Neural cell (in vitro differentiated cells): ENCODE measurements at regions not wholly inside any gene's neighbourhood (a gene's known extent, or its start where the extent isn't known, plus 50 kb on each side); places are given as distances from the start of the nearest gene placed in this dataset.

Experiments
- H2AFZ ChIP-seq: fragments of 200-600, 300-800 bp; sonication (generic), shearing (Covaris generic); 2 replicates; pipeline ENCODE4 v1.6.0; 2014; ENCODE audit warnings: low read depth, mild to moderate bottlenecking, antibody characterized with exemption, low read length, moderate library complexity
- H3F3A ChIP-seq: fragments of 200-600 bp; shearing (Covaris generic); 2 replicates; pipeline ENCODE4 v1.6.1; 2016; ENCODE audit warnings: mild to moderate bottlenecking, moderate library complexity, mixed read lengths, antibody characterized with exemption, low read length; ENCODE audit not compliant: insufficient read depth, poor library complexity, severe bottlenecking
- H3K27ac ChIP-seq: fragments of 200-600, 300-800 bp; sonication (generic), shearing (Covaris generic); 2 replicates; pipeline ENCODE4 v1.5.1; 2014; ENCODE audit warnings: mild to moderate bottlenecking, low read length, moderate library complexity
- H3K27me3 ChIP-seq: fragments of 300-800, 200-600 bp; sonication (generic), shearing (Covaris generic); 2 replicates; pipeline ENCODE4 v1.6.0; 2014; ENCODE audit warnings: mild to moderate bottlenecking, low read depth, low read length, moderate library complexity; ENCODE audit not compliant: insufficient read depth
- H3K36me3 ChIP-seq: fragments of 300-800, 200-600 bp; sonication (generic), shearing (Covaris generic); 2 replicates; pipeline ENCODE4 v1.5.1; 2014; ENCODE audit warnings: mild to moderate bottlenecking, antibody characterized with exemption, low read length, moderate library complexity; ENCODE audit not compliant: insufficient read depth
- H3K4me2 ChIP-seq: fragments of 300-800, 200-600 bp; sonication (generic), shearing (Covaris generic); 2 replicates; pipeline ENCODE4 v1.6.0; 2014; ENCODE audit warnings: mild to moderate bottlenecking, low read length
- H3K4me3 ChIP-seq: fragments of 300-800, 200-600 bp; sonication (generic), shearing (Covaris generic); 2 replicates; pipeline ENCODE4 v1.5.1; 2014; ENCODE audit warnings: mild to moderate bottlenecking, low read length, moderate library complexity
- H3K79me2 ChIP-seq: fragments of 200-600 bp; shearing (Covaris generic); replicated peaks from 2 replicates; pipeline ENCODE4 v1.6.0; 2014; ENCODE audit warnings: mild to moderate bottlenecking, low read length, moderate library complexity; ENCODE audit not compliant: insufficient read depth
- H3K9ac ChIP-seq: fragments of 300-800, 200-600 bp; sonication (generic), shearing (Covaris generic); 2 replicates; pipeline ENCODE4 v1.6.1; 2016; ENCODE audit warnings: mild to moderate bottlenecking, low read length, mixed read lengths
- H3K9me2 ChIP-seq: fragments of 200-600 bp; shearing (Covaris generic); 2 replicates; pipeline ENCODE4 v1.6.1; 2016; ENCODE audit warnings: mild to moderate bottlenecking, low read length, mixed read lengths; ENCODE audit not compliant: insufficient read depth
- H3K9me3 ChIP-seq: fragments of 200-600, 300-800 bp; sonication (generic), shearing (Covaris generic); 2 replicates; pipeline ENCODE4 v1.6.1; 2016; ENCODE audit warnings: mild to moderate bottlenecking, mixed run types, low read length, moderate library complexity, mixed read lengths
- H4K20me1 ChIP-seq: fragments of 200-600 bp; shearing (Covaris generic); 2 replicates; pipeline ENCODE4 v1.6.1; 2016; ENCODE audit warnings: mild to moderate bottlenecking, mixed run types; ENCODE audit not compliant: insufficient read depth
- CTCF ChIP-seq: fragments of 450-650 bp; IDR thresholded peaks from 2 replicates; pipeline ENCODE4 v1.5.1; 2014; ENCODE audit warnings: antibody characterized with exemption, mild to moderate bottlenecking, moderate library complexity; ENCODE audit not compliant: poor library complexity, severe bottlenecking
- EP300 ChIP-seq: fragments of 450-650 bp; conservative IDR thresholded peaks from 2 replicates; pipeline ENCODE4 v1.6.1; 2014; ENCODE audit warnings: antibody characterized with exemption, mild to moderate bottlenecking, moderate library complexity; ENCODE audit not compliant: poor library complexity, severe bottlenecking
- EZH2 ChIP-seq: fragments of 200-600, 300-800 bp; shearing (Covaris generic), sonication (generic); IDR thresholded peaks from 2 replicates; pipeline ENCODE4 v1.6.1; 2014; ENCODE audit warnings: antibody characterized with exemption, low read length, borderline replicate concordance, mild to moderate bottlenecking; ENCODE audit not compliant: insufficient read depth, poor library complexity, severe bottlenecking
- MXI1 ChIP-seq: fragments of 450-650 bp; conservative IDR thresholded peaks from 2 replicates; pipeline ENCODE4 v1.6.1; 2014; ENCODE audit warnings: antibody characterized with exemption, mild to moderate bottlenecking; ENCODE audit not compliant: poor library complexity, severe bottlenecking
- POLR2AphosphoS5 ChIP-seq: IDR thresholded peaks from 2 replicates; pipeline ENCODE4 v1.6.1; 2012
- RAD21 ChIP-seq: fragments of 450-650 bp; conservative IDR thresholded peaks from 2 replicates; pipeline ENCODE4 v1.6.1; 2014; ENCODE audit warnings: antibody characterized with exemption, mild to moderate bottlenecking, moderate library complexity
- REST ChIP-seq: IDR thresholded peaks from 2 replicates; pipeline ENCODE4 v1.6.1; 2012; ENCODE audit warnings: borderline replicate concordance
- SMC3 ChIP-seq: fragments of 450-650 bp; conservative IDR thresholded peaks from 2 replicates; pipeline ENCODE4 v1.6.1; 2014; ENCODE audit warnings: antibody characterized with exemption, mild to moderate bottlenecking, moderate library complexity; ENCODE audit not compliant: poor library complexity
- TAF1 ChIP-seq: IDR thresholded peaks from 2 replicates; pipeline ENCODE4 v1.6.1; 2012; ENCODE audit warnings: low read depth

- Histone ChIP-seq H2AFZ (no peak overlapping the region), H3K9me3 (no peaks in the 10 kb centered on the region), H3K79me2 (no peaks in the 10 kb centered on the region), H3K36me3 (no peaks in the 10 kb centered on the region), H3K4me2 (no peak overlapping the region), H3K27ac (no peak overlapping the region), H3F3A (no peaks in the 10 kb centered on the region), H3K27me3 (no peaks in the 10 kb centered on the region), H3K9ac (no peak overlapping the region), H3K9me2 (no peaks in the 10 kb centered on the region), H3K4me3 (no peak overlapping the region), H4K20me1 (no peaks in the 10 kb centered on the region)
- TF ChIP-seq EZH2 (no peak), RAD21 (no peak)
Measured at GRCh38 chr5:68395926-68396511, 180.5 kb downstream of the PIK3R1 start.

GRCh38 chr5:68396722-68397121 is 181.2 kb downstream of the PIK3R1 start:
- TF ChIP-seq CTCF (no peak), REST (no peak)
- Histone ChIP-seq H3K36me3 (no peaks in the 10 kb centered on the region), H3F3A (no peaks in the 10 kb centered on the region), H3K27me3 (no peaks in the 10 kb centered on the region), H4K20me1 (no peaks in the 10 kb centered on the region), H3K9me2 (no peaks in the 10 kb centered on the region), H3K79me2 (no peaks in the 10 kb centered on the region), H3K9me3 (no peaks in the 10 kb centered on the region), H3K9ac (no peak overlapping the region), H3K27ac (no peak overlapping the region), H3K4me3 (no peak overlapping the region), H2AFZ (no peak overlapping the region), H3K4me2 (no peak overlapping the region)

GRCh38 chr5:68398146-68398812 is 182.7 kb downstream of the PIK3R1 start:
- Histone ChIP-seq H3K4me2 (no peak overlapping the region), H3K27me3 (no peaks in the 10 kb centered on the region), H3K27ac (no peak overlapping the region), H3K9ac (no peak overlapping the region), H3K4me3 (no peak overlapping the region), H3F3A (no peaks in the 10 kb centered on the region), H2AFZ (no peak overlapping the region), H3K9me2 (no peaks in the 10 kb centered on the region), H3K79me2 (no peaks in the 10 kb centered on the region), H4K20me1 (no peaks in the 10 kb centered on the region), H3K9me3 (no peaks in the 10 kb centered on the region), H3K36me3 (no peaks in the 10 kb centered on the region)
- TF ChIP-seq RAD21 (no peak), CTCF (no peak), EZH2 (no peak), SMC3 (no peak), TAF1 (no peak), MXI1 (no peak), REST (no peak), POLR2AphosphoS5 (no peak), EP300 (no peak)
